BE2C (cell line): ENCODE measurements at regions not wholly inside any gene's neighbourhood (a gene's known extent, or its start where the extent isn't known, plus 50 kb on each side); places are given as distances from the start of the nearest gene placed in this dataset.

Experiments used
- DNase-seq: peaks from one replicate; pipeline ENCODE4 v3.0.0-alpha.2; 2020
- H3K27me3 ChIP-seq: fragments of 250-450 bp; sonication (Bioruptor Pico); 2 replicates; pipeline ENCODE4 v1.5.1; 2020; ENCODE audit warnings: mild to moderate bottlenecking
- H3K36me3 ChIP-seq: fragments of 250-450 bp; sonication (Bioruptor Pico); 2 replicates; pipeline ENCODE4 v1.5.1; 2020; ENCODE audit warnings: mild to moderate bottlenecking
- H3K4me1 ChIP-seq: fragments of 250-450 bp; sonication (Bioruptor Pico); 2 replicates; pipeline ENCODE4 v1.5.1; 2020
- H3K4me3 ChIP-seq: 2 replicates; pipeline ENCODE4 v1.5.1; 2011; ENCODE audit warnings: low read depth, low read length
- H3K9me3 ChIP-seq: fragments of 250-450 bp; sonication (Bioruptor Pico); 2 replicates; pipeline ENCODE4 v1.5.1; 2020
- TF ChIP-seq, protein P1 (sequence below): IDR thresholded peaks from 2 replicates; pipeline ENCODE4 v1.5.1; 2012; ENCODE audit warnings: mild to moderate bottlenecking, low read depth, low read length

- Histone ChIP-seq H3K9me3 (no peaks in the 10 kb centered on the region), H3K4me3 (no peak overlapping the region), H3K36me3 (no peaks in the 10 kb centered on the region), H3K27me3 (no peaks in the 10 kb centered on the region), H3K4me1 (no peaks in the 10 kb centered on the region)
- no peak for DNase-seq
- TF ChIP-seq, protein P1, sequence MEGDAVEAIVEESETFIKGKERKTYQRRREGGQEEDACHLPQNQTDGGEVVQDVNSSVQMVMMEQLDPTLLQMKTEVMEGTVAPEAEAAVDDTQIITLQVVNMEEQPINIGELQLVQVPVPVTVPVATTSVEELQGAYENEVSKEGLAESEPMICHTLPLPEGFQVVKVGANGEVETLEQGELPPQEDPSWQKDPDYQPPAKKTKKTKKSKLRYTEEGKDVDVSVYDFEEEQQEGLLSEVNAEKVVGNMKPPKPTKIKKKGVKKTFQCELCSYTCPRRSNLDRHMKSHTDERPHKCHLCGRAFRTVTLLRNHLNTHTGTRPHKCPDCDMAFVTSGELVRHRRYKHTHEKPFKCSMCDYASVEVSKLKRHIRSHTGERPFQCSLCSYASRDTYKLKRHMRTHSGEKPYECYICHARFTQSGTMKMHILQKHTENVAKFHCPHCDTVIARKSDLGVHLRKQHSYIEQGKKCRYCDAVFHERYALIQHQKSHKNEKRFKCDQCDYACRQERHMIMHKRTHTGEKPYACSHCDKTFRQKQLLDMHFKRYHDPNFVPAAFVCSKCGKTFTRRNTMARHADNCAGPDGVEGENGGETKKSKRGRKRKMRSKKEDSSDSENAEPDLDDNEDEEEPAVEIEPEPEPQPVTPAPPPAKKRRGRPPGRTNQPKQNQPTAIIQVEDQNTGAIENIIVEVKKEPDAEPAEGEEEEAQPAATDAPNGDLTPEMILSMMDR = no peak
Measured at GRCh38 chr5:56339732-56340131, 106.6 kb upstream of the ANKRD55 start.

- H3K36me3 ChIP-seq = no peaks in the 10 kb centered on the region
- no peak for DNase-seq
- H3K27me3 ChIP-seq = no peaks in the 10 kb centered on the region
- TF ChIP-seq, protein P1 = no peak
- H3K4me1 ChIP-seq = no peaks in the 10 kb centered on the region
- no peaks in the 10 kb centered on the region; the same call in 1 of the 2 replicates for H3K9me3 ChIP-seq
- H3K4me3 ChIP-seq = no peak overlapping the region
Measured at GRCh38 chr5:56337715-56338319, 104.7 kb upstream of the ANKRD55 start.

DNA sequence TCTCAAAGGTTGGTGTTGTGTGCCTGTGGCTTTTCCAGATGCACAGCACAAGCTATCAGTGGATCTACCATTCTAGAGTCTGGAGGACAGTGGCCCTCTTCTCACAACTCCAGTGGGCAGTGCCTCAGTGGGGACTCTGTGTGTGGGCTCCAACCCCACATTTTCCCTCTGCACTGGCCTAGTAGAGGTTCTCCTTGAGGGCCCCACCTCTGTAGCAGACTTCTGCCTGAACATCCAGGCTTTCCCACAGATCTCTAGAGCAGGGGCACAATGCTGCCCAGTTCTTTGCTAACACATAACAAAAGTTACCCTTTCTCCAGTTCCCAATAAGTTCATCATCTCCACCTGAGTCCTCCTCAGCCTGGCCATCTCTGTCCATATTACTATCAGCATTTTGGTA, 102.1 kb upstream of the ANKRD55 start:
- Histone ChIP-seq H3K27me3 (no peaks in the 10 kb centered on the region), H3K9me3 (no peaks in the 10 kb centered on the region; the same call in 1 of the 2 replicates), H3K4me3 (no peak overlapping the region), H3K36me3 (no peaks in the 10 kb centered on the region), H3K4me1 (peaks cover 5% of the 10 kb centered on the region)
- TF ChIP-seq, protein P1 = no peak
- DNase-seq = no peak

DNA sequence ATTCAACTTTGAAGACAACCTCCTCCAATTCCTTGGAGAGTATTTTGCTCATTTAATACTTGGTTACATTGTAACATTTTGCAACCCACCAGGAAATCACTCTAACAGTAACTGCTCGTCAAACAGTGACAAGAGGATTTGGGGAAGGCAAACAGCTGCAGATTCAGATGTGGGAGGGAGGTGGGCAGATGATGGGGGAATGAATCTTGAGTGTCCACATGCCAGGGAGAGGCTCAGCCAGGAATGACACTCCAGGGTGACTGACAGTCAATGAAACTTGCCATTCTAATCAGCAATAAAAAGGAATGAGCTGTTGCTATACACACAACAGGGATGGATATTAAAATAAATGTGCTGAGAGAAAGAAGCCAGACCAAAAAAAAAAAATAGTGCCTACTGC, 97.7 kb upstream of the ANKRD55 start:
- H3K4me3 ChIP-seq = no peak overlapping the region
- no peaks in the 10 kb centered on the region for H3K27me3 ChIP-seq
- DNase-seq = no peak
- TF ChIP-seq, protein P1 = no peak
- H3K9me3 ChIP-seq = no peaks in the 10 kb centered on the region; the same call in 1 of the 2 replicates
- no peaks in the 10 kb centered on the region for H3K36me3 ChIP-seq
- H3K4me1 ChIP-seq = peaks cover 32% of the 10 kb centered on the region

DNA sequence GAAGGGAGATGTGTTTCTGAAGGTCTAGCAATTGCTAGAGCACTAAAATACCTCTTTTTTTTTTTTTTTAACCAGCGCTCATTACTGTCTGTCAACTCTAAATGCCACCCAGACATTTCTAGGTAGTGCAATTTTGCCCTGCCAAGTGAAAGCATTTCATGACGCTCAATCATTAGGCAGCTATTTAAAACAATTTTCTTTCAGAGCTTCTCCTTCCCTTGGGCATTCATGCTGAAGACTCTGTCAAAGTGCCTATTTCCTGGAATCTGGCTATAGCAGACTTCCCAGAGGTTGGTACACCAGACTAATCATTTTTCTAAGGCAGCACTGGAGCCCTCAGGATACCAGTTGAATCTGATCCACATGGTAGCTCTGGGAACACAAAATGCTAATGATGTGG, 97.0 kb upstream of the ANKRD55 start:
- Histone ChIP-seq H3K27me3 (no peaks in the 10 kb centered on the region), H3K36me3 (no peaks in the 10 kb centered on the region), H3K4me3 (no peak overlapping the region), H3K4me1 (peaks cover 38% of the 10 kb centered on the region), H3K9me3 (no peaks in the 10 kb centered on the region; the same call in 1 of the 2 replicates)
- DNase-seq = no peak
- TF ChIP-seq, protein P1 = no peak

DNA sequence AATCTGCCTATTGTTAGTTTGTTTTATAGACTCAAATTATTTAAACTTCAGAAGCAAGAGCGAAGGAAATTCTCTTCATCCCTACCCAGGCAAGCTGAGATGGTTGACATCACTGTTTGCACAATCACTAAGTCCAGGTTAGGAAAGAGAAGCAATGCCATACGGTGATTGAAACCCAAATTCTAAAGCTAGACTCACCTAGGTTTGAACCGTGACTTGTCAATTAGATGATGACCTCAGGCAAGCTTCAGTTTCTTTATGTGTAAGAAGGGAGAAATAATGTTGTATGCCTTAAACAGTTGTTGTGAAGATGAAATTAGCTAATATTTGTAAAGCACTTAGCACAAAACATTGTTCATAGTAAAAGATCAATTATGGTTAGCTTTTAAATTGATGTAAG, 96.5 kb upstream of the ANKRD55 start:
- no peak overlapping the region for H3K4me3 ChIP-seq
- DNase-seq = no peak
- peaks cover 38% of the 10 kb centered on the region for H3K4me1 ChIP-seq
- H3K36me3 ChIP-seq = no peaks in the 10 kb centered on the region
- no peaks in the 10 kb centered on the region for H3K27me3 ChIP-seq
- TF ChIP-seq, protein P1 = no peak
- no peaks in the 10 kb centered on the region; the same call in 1 of the 2 replicates for H3K9me3 ChIP-seq
